Astrocyte of the spinal cord (primary cell): ENCODE measurements at regions not wholly inside any gene's neighbourhood (a gene's known extent, or its start where the extent isn't known, plus 50 kb on each side); places are given as distances from the start of the nearest gene placed in this dataset.

Experiments used
- DNase-seq: peaks from one replicate; pipeline ENCODE4 v3.0.0; 2011; ENCODE audit warnings: low read depth, low spot score
- H3K4me3 ChIP-seq: 2 replicates; pipeline ENCODE4 v1.5.1; 2011; ENCODE audit warnings: low read depth, mild to moderate bottlenecking, low read length, moderate library complexity
- in situ Hi-C: cut with HindIII; loops from 2 replicates; pipeline ENCODE4 v1.10.0; 2017; ENCODE audit warnings: low sequenced_read_pairs
- TF ChIP-seq, protein P1 (sequence below): IDR thresholded peaks from 2 replicates; pipeline ENCODE4 v1.5.1; 2012; ENCODE audit warnings: low read depth, mild to moderate bottlenecking, low read length, inconsistent platforms

- TF ChIP-seq, protein P1, sequence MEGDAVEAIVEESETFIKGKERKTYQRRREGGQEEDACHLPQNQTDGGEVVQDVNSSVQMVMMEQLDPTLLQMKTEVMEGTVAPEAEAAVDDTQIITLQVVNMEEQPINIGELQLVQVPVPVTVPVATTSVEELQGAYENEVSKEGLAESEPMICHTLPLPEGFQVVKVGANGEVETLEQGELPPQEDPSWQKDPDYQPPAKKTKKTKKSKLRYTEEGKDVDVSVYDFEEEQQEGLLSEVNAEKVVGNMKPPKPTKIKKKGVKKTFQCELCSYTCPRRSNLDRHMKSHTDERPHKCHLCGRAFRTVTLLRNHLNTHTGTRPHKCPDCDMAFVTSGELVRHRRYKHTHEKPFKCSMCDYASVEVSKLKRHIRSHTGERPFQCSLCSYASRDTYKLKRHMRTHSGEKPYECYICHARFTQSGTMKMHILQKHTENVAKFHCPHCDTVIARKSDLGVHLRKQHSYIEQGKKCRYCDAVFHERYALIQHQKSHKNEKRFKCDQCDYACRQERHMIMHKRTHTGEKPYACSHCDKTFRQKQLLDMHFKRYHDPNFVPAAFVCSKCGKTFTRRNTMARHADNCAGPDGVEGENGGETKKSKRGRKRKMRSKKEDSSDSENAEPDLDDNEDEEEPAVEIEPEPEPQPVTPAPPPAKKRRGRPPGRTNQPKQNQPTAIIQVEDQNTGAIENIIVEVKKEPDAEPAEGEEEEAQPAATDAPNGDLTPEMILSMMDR = no peak
- in situ Hi-C loops = no loop called here
- no peak overlapping the region for H3K4me3 ChIP-seq
- peak; percentile 18 for DNase-seq
Observed at GRCh38 chr5:166369346-166369745, 1922.1 kb upstream of the WWC1 start.

- in situ Hi-C loops = no loop called here
- no peak overlapping the region for H3K4me3 ChIP-seq
- no peak for DNase-seq
- TF ChIP-seq, protein P1 = no peak
Observed at GRCh38 chr5:166369807-166370206, 1921.6 kb upstream of the WWC1 start.

DNA sequence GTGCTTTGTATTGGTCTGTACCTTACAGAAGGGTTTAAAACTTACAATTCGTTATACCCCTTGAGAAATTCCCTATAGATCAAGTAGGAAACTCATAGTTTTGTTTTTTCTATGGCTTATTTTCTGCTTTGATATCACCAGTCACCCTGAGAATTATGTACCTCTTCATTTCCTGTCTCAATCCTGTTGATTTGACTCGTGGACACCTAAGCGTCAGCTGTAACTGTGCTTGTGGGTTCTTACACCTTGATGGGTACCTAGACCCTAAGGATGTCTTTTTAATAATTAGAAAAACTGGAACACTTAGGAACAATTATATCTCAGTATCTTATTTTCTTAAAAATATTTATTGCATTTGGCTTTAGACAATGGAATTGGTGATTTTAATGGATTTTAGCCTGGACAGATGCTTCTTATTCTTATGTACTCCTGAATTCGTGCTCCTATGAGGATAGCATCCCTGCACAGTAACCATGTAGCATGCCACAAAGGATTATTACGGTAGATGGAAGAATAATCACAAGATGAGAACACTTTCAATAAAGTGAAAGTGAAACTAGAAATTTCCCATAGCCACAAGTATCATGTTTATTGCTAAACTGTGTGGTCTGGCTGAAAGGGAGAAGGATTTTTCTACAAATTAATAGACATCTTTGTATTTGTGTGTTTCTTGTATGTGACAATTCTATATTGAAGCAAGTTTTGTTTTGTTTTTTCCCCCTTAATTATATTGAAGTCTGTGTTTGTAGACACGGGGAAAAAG lies 1920.3 kb upstream of the WWC1 start:
- in situ Hi-C loops = no loop called here
- TF ChIP-seq, protein P1 = no peak
- H3K4me3 ChIP-seq = peak overlapping the region; percentile 38
- peak; percentile 46 for DNase-seq

GRCh38 chr5:166373817-166374216 lies 1917.6 kb upstream of the WWC1 start:
- TF ChIP-seq, protein P1 = no peak
- in situ Hi-C loops = no loop called here
- no peak overlapping the region for H3K4me3 ChIP-seq
- DNase-seq = no peak

DNA sequence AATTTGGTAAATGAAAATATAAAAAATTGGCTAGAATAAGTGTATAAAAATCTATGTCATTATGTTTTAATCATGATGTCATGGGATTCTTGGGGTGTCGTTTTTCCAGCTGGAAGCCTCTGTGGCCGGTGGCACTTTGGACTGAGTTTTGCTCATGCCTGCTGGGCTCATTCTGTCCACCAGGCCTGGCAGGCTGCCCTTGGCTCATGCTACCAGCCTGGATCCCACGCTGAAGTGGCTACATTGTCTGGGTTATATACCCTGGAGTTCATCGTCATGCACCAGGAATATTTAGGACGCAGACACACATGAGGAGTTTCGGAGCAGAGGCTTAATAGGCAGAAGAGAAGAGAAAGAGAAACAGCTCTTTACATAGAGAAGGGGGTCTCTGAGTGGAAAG lies 1913.7 kb upstream of the WWC1 start:
- DNase-seq = no peak
- in situ Hi-C loops = no loop called here
- TF ChIP-seq, protein P1 = no peak
- no peak overlapping the region for H3K4me3 ChIP-seq

DNA sequence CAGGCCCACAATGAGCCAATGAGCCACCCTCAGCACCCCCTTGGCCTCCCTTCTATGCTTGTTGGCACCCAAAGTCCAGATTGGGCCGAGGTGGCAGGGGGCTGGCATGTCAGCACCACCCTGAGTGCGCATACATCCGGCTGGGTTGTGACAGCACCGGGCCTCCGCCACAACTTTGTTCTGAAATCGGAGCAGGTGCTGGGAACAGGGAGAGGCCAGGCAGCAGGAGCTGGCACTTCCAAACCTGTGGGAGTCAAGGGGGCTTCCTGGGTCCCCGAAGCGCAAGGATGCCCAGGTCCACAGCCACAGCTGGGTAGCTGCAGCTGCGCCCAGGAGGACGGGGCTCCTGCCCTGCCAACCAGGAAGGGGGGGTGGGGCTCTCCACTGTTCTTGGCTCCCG lies 1911.9 kb upstream of the WWC1 start:
- DNase-seq = no peak
- TF ChIP-seq, protein P1 = no peak
- in situ Hi-C loops = no loop called here
- no peak overlapping the region for H3K4me3 ChIP-seq
